GM06990 (cell line): ENCODE measurements at regions not wholly inside any gene's neighbourhood (a gene's known extent, or its start where the extent isn't known, plus 50 kb on each side); places are given as distances from the start of the nearest gene placed in this dataset.

ENCODE experiments used
- DNase-seq: peaks from one replicate; pipeline ENCODE4 v3.0.0-alpha.2; 2011; ENCODE audit not compliant: insufficient read length; ENCODE audit errors: extremely low read depth
- H3K27me3 ChIP-seq: replicated peaks from 2 replicates; pipeline ENCODE4 v1.6.0; 2011; ENCODE audit warnings: low read length; ENCODE audit not compliant: control insufficient read depth, insufficient read depth
- H3K36me3 ChIP-seq: 2 replicates; pipeline ENCODE4 v1.5.1; 2011; ENCODE audit warnings: low read length; ENCODE audit not compliant: control insufficient read depth, insufficient read depth
- H3K4me3 ChIP-seq: replicated peaks from 2 replicates; pipeline ENCODE4 v1.5.1; 2011; ENCODE audit warnings: low read depth, mild to moderate bottlenecking, control low read depth, low read length
- CTCF ChIP-seq: IDR thresholded peaks from 2 replicates; pipeline ENCODE4 v1.5.1; 2011; ENCODE audit warnings: low read length, control low read depth, mild to moderate bottlenecking, inconsistent platforms; ENCODE audit not compliant: insufficient read depth, poor library complexity, severe bottlenecking

- H3K4me3 ChIP-seq, result no peak overlapping the region
- peak; percentile 18 for DNase-seq
- H3K27me3 ChIP-seq, result no peaks in the 10 kb centered on the region
- no peaks in the 10 kb centered on the region for H3K36me3 ChIP-seq
- no peak for TF ChIP-seq CTCF
Observed at GRCh38 chr13:74921326-74921725, 560.6 kb downstream of the TBC1D4 start.

GRCh38 chr13:74920920-74921319 lies 561.0 kb downstream of the TBC1D4 start:
- Histone ChIP-seq H3K4me3 (no peak overlapping the region), H3K36me3 (no peaks in the 10 kb centered on the region), H3K27me3 (no peaks in the 10 kb centered on the region)
- DNase-seq, result no peak
- TF ChIP-seq CTCF, result no peak

GRCh38 chr13:74920361-74920760 lies 561.6 kb downstream of the TBC1D4 start:
- Histone ChIP-seq H3K4me3 (no peak overlapping the region), H3K36me3 (no peaks in the 10 kb centered on the region), H3K27me3 (no peaks in the 10 kb centered on the region)
- DNase-seq, result no peak
- no peak for TF ChIP-seq CTCF

- TF ChIP-seq CTCF, result no peak
- Histone ChIP-seq H3K27me3 (no peaks in the 10 kb centered on the region), H3K36me3 (no peaks in the 10 kb centered on the region), H3K4me3 (no peak overlapping the region)
- peak; percentile 32 for DNase-seq
Observed at GRCh38 chr13:74919914-74920313, 562.1 kb downstream of the TBC1D4 start.

GRCh38 chr13:74912898-74913297 lies 569.1 kb downstream of the TBC1D4 start:
- DNase-seq, result no peak
- TF ChIP-seq CTCF, result no peak
- Histone ChIP-seq H3K36me3 (no peaks in the 10 kb centered on the region), H3K27me3 (no peaks in the 10 kb centered on the region), H3K4me3 (no peak overlapping the region)

GRCh38 chr13:74910415-74910814 lies 571.6 kb downstream of the TBC1D4 start:
- H3K4me3 ChIP-seq, result no peak overlapping the region
- H3K27me3 ChIP-seq, result no peaks in the 10 kb centered on the region
- no peak for TF ChIP-seq CTCF
- H3K36me3 ChIP-seq, result no peaks in the 10 kb centered on the region
- no peak for DNase-seq
